ENCODE measurements at regions not wholly inside any gene's neighbourhood (a gene's known extent, or its start where the extent isn't known, plus 50 kb on each side); places are given as distances from the start of the nearest gene placed in this dataset.
A peak's percentile ranks its signal among the peaks of the same experiment; 100 is the strongest.

GRCh38 chr7:88638583-88638982, 120.9 kb upstream of the ZNF804B start:
- Mint-ChIP-seq H3K27me3 (ENCODE audit: low read depth in 3 of 3) (no peaks in the 10 kb centered on the region), H3K4me3 (no peak overlapping the region), H3K4me1 (no peaks in the 10 kb centered on the region), H3K27ac (peak overlapping the region in 1 of 7 donors; percentile 19), H3K36me3 (no peaks in the 10 kb centered on the region), H3K9me3 (peaks cover 0 to 10% (median 5%) of the 10 kb centered on the region in 7 donors)
- Histone ChIP-seq H3K9ac (ENCODE audit: insufficient read depth, low read length, poor library complexity, severe bottlenecking) (no peak overlapping the region), H4K20me1 (ENCODE audit: insufficient read depth, low read length) (no peaks in the 10 kb centered on the region), H3K9me3 (replicated peaks in 1 of 2; ENCODE audit: control insufficient read depth in 1 of 2, insufficient read depth in 1 of 2, low read length in 2 of 2) (peaks cover 3% of the 10 kb centered on the region in 2 donors), H3K27ac (ENCODE audit: low read depth in 1 of 2, low read length in 2 of 2) (no peak overlapping the region), H3K4me3 (replicated peaks in 1 of 3; ENCODE audit: low read depth in 2 of 3, low read length in 3 of 3) (no peak overlapping the region), H3K79me2 (ENCODE audit: insufficient read depth, low read length) (no peaks in the 10 kb centered on the region), H3K4me1 (ENCODE audit: control insufficient read depth in 1 of 2, insufficient read depth in 2 of 2, low read length in 2 of 2) (no peaks in the 10 kb centered on the region), H2AFZ (ENCODE audit: insufficient read depth, low read depth, low read length, poor library complexity, severe bottlenecking) (no peak overlapping the region), H3K36me3 (replicated peaks in 1 of 2; ENCODE audit: control insufficient read depth in 1 of 2, insufficient read depth in 2 of 2, low read length in 2 of 2) (no peaks in the 10 kb centered on the region), H3K4me2 (replicated peaks; ENCODE audit: extremely low read depth, low read length, poor library complexity, severe bottlenecking) (no peak overlapping the region), H3K27me3 (ENCODE audit: control insufficient read depth in 2 of 2, insufficient read depth in 2 of 2, low read length in 2 of 2) (no peaks in the 10 kb centered on the region)
- intact Hi-C loops (cut with micrococcal nuclease) = no loop called here
- DNase-seq = no peak
- WGBS (ENCODE audit: insufficient coverage) = no CpG with 5 or more reads among the region's 6 CpGs
- no peak for TF ChIP-seq CTCF (IDR thresholded peaks at IDR 0.05)

DNA sequence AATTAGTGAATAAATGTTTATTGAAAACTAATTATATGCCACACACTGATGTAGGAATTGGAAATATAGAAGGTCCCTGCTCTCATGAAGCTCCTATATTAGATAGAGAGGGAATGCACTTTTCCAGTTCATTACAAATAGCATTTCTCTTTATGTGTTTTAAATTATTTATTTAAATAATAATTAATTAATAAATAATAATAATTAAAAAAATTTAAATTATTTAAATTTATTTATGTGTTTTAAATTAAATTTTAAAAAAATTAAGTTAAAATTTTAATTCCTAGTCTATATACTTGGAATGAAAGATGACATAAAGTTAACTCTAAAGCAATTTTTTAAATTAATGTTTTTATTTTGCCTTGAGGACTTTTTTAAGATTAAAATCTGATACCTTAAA, 121.7 kb upstream of the ZNF804B start:
- intact Hi-C loops (cut with micrococcal nuclease) = no loop called here

More for the DNA sequence above, 121.7 kb upstream of the ZNF804B start:
- Histone ChIP-seq H3K27me3 (ENCODE audit: control insufficient read depth in 2 of 2, insufficient read depth in 2 of 2, low read length in 2 of 2) (no peaks in the 10 kb centered on the region), H3K4me1 (ENCODE audit: control insufficient read depth in 1 of 2, insufficient read depth in 2 of 2, low read length in 2 of 2) (no peaks in the 10 kb centered on the region), H3K9ac (ENCODE audit: insufficient read depth, low read length, poor library complexity, severe bottlenecking) (no peak overlapping the region), H3K4me2 (replicated peaks; ENCODE audit: extremely low read depth, low read length, poor library complexity, severe bottlenecking) (no peak overlapping the region), H3K36me3 (replicated peaks in 1 of 2; ENCODE audit: control insufficient read depth in 1 of 2, insufficient read depth in 2 of 2, low read length in 2 of 2) (no peaks in the 10 kb centered on the region), H2AFZ (ENCODE audit: insufficient read depth, low read depth, low read length, poor library complexity, severe bottlenecking) (no peak overlapping the region), H3K27ac (ENCODE audit: low read depth in 1 of 2, low read length in 2 of 2) (no peak overlapping the region), H3K79me2 (ENCODE audit: insufficient read depth, low read length) (no peaks in the 10 kb centered on the region), H3K4me3 (replicated peaks in 1 of 3; ENCODE audit: low read depth in 2 of 3, low read length in 3 of 3) (no peak overlapping the region), H3K9me3 (replicated peaks in 1 of 2; ENCODE audit: control insufficient read depth in 1 of 2, insufficient read depth in 1 of 2, low read length in 2 of 2) (peaks cover under 1 to 3% of the 10 kb centered on the region in 2 donors), H4K20me1 (ENCODE audit: insufficient read depth, low read length) (no peaks in the 10 kb centered on the region)
- no peak overlapping the region for H3K4me3 Mint-ChIP-seq
- H3K27me3 Mint-ChIP-seq (ENCODE audit: low read depth in 3 of 3) = no peaks in the 10 kb centered on the region
- H3K4me1 Mint-ChIP-seq = no peaks in the 10 kb centered on the region
- no peak overlapping the region for H3K27ac Mint-ChIP-seq
- H3K36me3 Mint-ChIP-seq = no peaks in the 10 kb centered on the region
- TF ChIP-seq CTCF (IDR thresholded peaks at IDR 0.05) = no peak
- no peak for DNase-seq
- H3K9me3 Mint-ChIP-seq = peaks cover 0 to 13% (median 5%) of the 10 kb centered on the region in 7 donors
